Neural cell (in vitro differentiated cells): ENCODE measurements at regions not wholly inside any gene's neighbourhood (a gene's known extent, or its start where the extent isn't known, plus 50 kb on each side); places are given as distances from the start of the nearest gene placed in this dataset.

Experiments used
- H2AFZ ChIP-seq: fragments of 200-600, 300-800 bp; sonication (generic), shearing (Covaris generic); 2 replicates; pipeline ENCODE4 v1.6.0; 2014; ENCODE audit warnings: low read depth, mild to moderate bottlenecking, antibody characterized with exemption, low read length, moderate library complexity
- H3F3A ChIP-seq: fragments of 200-600 bp; shearing (Covaris generic); 2 replicates; pipeline ENCODE4 v1.6.1; 2016; ENCODE audit warnings: mild to moderate bottlenecking, moderate library complexity, mixed read lengths, antibody characterized with exemption, low read length; ENCODE audit not compliant: insufficient read depth, poor library complexity, severe bottlenecking
- H3K27ac ChIP-seq: fragments of 200-600, 300-800 bp; sonication (generic), shearing (Covaris generic); 2 replicates; pipeline ENCODE4 v1.5.1; 2014; ENCODE audit warnings: mild to moderate bottlenecking, low read length, moderate library complexity
- H3K27me3 ChIP-seq: fragments of 300-800, 200-600 bp; sonication (generic), shearing (Covaris generic); 2 replicates; pipeline ENCODE4 v1.6.0; 2014; ENCODE audit warnings: mild to moderate bottlenecking, low read depth, low read length, moderate library complexity; ENCODE audit not compliant: insufficient read depth
- H3K36me3 ChIP-seq: fragments of 300-800, 200-600 bp; sonication (generic), shearing (Covaris generic); 2 replicates; pipeline ENCODE4 v1.5.1; 2014; ENCODE audit warnings: mild to moderate bottlenecking, antibody characterized with exemption, low read length, moderate library complexity; ENCODE audit not compliant: insufficient read depth
- H3K4me2 ChIP-seq: fragments of 300-800, 200-600 bp; sonication (generic), shearing (Covaris generic); 2 replicates; pipeline ENCODE4 v1.6.0; 2014; ENCODE audit warnings: mild to moderate bottlenecking, low read length
- H3K4me3 ChIP-seq: fragments of 300-800, 200-600 bp; sonication (generic), shearing (Covaris generic); 2 replicates; pipeline ENCODE4 v1.5.1; 2014; ENCODE audit warnings: mild to moderate bottlenecking, low read length, moderate library complexity
- H3K79me2 ChIP-seq: fragments of 200-600 bp; shearing (Covaris generic); replicated peaks from 2 replicates; pipeline ENCODE4 v1.6.0; 2014; ENCODE audit warnings: mild to moderate bottlenecking, low read length, moderate library complexity; ENCODE audit not compliant: insufficient read depth
- H3K9ac ChIP-seq: fragments of 300-800, 200-600 bp; sonication (generic), shearing (Covaris generic); 2 replicates; pipeline ENCODE4 v1.6.1; 2016; ENCODE audit warnings: mild to moderate bottlenecking, low read length, mixed read lengths
- H3K9me2 ChIP-seq: fragments of 200-600 bp; shearing (Covaris generic); 2 replicates; pipeline ENCODE4 v1.6.1; 2016; ENCODE audit warnings: mild to moderate bottlenecking, low read length, mixed read lengths; ENCODE audit not compliant: insufficient read depth
- H3K9me3 ChIP-seq: fragments of 200-600, 300-800 bp; sonication (generic), shearing (Covaris generic); 2 replicates; pipeline ENCODE4 v1.6.1; 2016; ENCODE audit warnings: mild to moderate bottlenecking, mixed run types, low read length, moderate library complexity, mixed read lengths
- H4K20me1 ChIP-seq: fragments of 200-600 bp; shearing (Covaris generic); 2 replicates; pipeline ENCODE4 v1.6.1; 2016; ENCODE audit warnings: mild to moderate bottlenecking, mixed run types; ENCODE audit not compliant: insufficient read depth
- EP300 ChIP-seq: fragments of 450-650 bp; conservative IDR thresholded peaks from 2 replicates; pipeline ENCODE4 v1.6.1; 2014; ENCODE audit warnings: antibody characterized with exemption, mild to moderate bottlenecking, moderate library complexity; ENCODE audit not compliant: poor library complexity, severe bottlenecking
- EZH2 ChIP-seq: fragments of 200-600, 300-800 bp; shearing (Covaris generic), sonication (generic); IDR thresholded peaks from 2 replicates; pipeline ENCODE4 v1.6.1; 2014; ENCODE audit warnings: antibody characterized with exemption, low read length, borderline replicate concordance, mild to moderate bottlenecking; ENCODE audit not compliant: insufficient read depth, poor library complexity, severe bottlenecking
- MXI1 ChIP-seq: fragments of 450-650 bp; conservative IDR thresholded peaks from 2 replicates; pipeline ENCODE4 v1.6.1; 2014; ENCODE audit warnings: antibody characterized with exemption, mild to moderate bottlenecking; ENCODE audit not compliant: poor library complexity, severe bottlenecking
- POLR2AphosphoS5 ChIP-seq: IDR thresholded peaks from 2 replicates; pipeline ENCODE4 v1.6.1; 2012
- RAD21 ChIP-seq: fragments of 450-650 bp; conservative IDR thresholded peaks from 2 replicates; pipeline ENCODE4 v1.6.1; 2014; ENCODE audit warnings: antibody characterized with exemption, mild to moderate bottlenecking, moderate library complexity
- SMC3 ChIP-seq: fragments of 450-650 bp; conservative IDR thresholded peaks from 2 replicates; pipeline ENCODE4 v1.6.1; 2014; ENCODE audit warnings: antibody characterized with exemption, mild to moderate bottlenecking, moderate library complexity; ENCODE audit not compliant: poor library complexity
- TAF1 ChIP-seq: IDR thresholded peaks from 2 replicates; pipeline ENCODE4 v1.6.1; 2012; ENCODE audit warnings: low read depth
- TF ChIP-seq, protein P1 (sequence below): fragments of 450-650 bp; IDR thresholded peaks from 2 replicates; pipeline ENCODE4 v1.5.1; 2014; ENCODE audit warnings: antibody characterized with exemption, mild to moderate bottlenecking, moderate library complexity; ENCODE audit not compliant: poor library complexity, severe bottlenecking
- TF ChIP-seq, protein P2 (sequence below): IDR thresholded peaks from 2 replicates; pipeline ENCODE4 v1.6.1; 2012; ENCODE audit warnings: borderline replicate concordance

DNA sequence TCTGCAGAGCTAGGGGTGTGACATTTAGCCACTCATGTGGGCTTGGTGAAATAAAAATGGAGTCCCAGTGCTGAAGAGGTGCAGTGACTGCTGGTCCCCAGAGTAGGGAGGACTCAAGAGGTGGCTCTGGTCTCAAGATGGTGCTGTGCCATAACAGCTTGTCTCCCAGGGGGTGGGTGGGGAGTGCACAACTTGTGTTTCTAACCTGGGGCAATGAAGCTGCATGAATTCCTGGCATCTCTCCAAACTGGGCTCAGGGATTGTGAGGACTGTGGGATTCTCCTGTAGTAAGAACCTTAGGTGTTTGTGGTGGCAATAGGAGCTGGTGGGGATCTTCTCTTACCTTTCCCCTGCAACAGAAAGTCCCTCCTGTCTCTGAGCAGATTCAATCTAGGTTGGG lies 278.9 kb upstream of the SFRP2 start:
- H3F3A ChIP-seq, result no peaks in the 10 kb centered on the region
- peaks cover 5% of the 10 kb centered on the region for H3K9me3 ChIP-seq
- H3K9me2 ChIP-seq, result no peaks in the 10 kb centered on the region
- no peak overlapping the region for H3K4me2 ChIP-seq
- no peak overlapping the region for H3K4me3 ChIP-seq
- H4K20me1 ChIP-seq, result no peaks in the 10 kb centered on the region
- H3K36me3 ChIP-seq, result no peaks in the 10 kb centered on the region
- no peaks in the 10 kb centered on the region for H3K79me2 ChIP-seq
- H3K27me3 ChIP-seq, result no peaks in the 10 kb centered on the region
- no peak overlapping the region for H2AFZ ChIP-seq
- no peak overlapping the region for H3K27ac ChIP-seq
- TF ChIP-seq, protein P1, sequence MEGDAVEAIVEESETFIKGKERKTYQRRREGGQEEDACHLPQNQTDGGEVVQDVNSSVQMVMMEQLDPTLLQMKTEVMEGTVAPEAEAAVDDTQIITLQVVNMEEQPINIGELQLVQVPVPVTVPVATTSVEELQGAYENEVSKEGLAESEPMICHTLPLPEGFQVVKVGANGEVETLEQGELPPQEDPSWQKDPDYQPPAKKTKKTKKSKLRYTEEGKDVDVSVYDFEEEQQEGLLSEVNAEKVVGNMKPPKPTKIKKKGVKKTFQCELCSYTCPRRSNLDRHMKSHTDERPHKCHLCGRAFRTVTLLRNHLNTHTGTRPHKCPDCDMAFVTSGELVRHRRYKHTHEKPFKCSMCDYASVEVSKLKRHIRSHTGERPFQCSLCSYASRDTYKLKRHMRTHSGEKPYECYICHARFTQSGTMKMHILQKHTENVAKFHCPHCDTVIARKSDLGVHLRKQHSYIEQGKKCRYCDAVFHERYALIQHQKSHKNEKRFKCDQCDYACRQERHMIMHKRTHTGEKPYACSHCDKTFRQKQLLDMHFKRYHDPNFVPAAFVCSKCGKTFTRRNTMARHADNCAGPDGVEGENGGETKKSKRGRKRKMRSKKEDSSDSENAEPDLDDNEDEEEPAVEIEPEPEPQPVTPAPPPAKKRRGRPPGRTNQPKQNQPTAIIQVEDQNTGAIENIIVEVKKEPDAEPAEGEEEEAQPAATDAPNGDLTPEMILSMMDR, result no peak
- TF ChIP-seq SMC3, result no peak
- no peak for TF ChIP-seq MXI1
- no peak for TF ChIP-seq EZH2
- no peak for TF ChIP-seq EP300
- TF ChIP-seq, protein P2, sequence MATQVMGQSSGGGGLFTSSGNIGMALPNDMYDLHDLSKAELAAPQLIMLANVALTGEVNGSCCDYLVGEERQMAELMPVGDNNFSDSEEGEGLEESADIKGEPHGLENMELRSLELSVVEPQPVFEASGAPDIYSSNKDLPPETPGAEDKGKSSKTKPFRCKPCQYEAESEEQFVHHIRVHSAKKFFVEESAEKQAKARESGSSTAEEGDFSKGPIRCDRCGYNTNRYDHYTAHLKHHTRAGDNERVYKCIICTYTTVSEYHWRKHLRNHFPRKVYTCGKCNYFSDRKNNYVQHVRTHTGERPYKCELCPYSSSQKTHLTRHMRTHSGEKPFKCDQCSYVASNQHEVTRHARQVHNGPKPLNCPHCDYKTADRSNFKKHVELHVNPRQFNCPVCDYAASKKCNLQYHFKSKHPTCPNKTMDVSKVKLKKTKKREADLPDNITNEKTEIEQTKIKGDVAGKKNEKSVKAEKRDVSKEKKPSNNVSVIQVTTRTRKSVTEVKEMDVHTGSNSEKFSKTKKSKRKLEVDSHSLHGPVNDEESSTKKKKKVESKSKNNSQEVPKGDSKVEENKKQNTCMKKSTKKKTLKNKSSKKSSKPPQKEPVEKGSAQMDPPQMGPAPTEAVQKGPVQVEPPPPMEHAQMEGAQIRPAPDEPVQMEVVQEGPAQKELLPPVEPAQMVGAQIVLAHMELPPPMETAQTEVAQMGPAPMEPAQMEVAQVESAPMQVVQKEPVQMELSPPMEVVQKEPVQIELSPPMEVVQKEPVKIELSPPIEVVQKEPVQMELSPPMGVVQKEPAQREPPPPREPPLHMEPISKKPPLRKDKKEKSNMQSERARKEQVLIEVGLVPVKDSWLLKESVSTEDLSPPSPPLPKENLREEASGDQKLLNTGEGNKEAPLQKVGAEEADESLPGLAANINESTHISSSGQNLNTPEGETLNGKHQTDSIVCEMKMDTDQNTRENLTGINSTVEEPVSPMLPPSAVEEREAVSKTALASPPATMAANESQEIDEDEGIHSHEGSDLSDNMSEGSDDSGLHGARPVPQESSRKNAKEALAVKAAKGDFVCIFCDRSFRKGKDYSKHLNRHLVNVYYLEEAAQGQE, result no peak
- no peak for TF ChIP-seq TAF1
- TF ChIP-seq POLR2AphosphoS5, result no peak
- no peak for TF ChIP-seq RAD21
- no peak overlapping the region for H3K9ac ChIP-seq

DNA sequence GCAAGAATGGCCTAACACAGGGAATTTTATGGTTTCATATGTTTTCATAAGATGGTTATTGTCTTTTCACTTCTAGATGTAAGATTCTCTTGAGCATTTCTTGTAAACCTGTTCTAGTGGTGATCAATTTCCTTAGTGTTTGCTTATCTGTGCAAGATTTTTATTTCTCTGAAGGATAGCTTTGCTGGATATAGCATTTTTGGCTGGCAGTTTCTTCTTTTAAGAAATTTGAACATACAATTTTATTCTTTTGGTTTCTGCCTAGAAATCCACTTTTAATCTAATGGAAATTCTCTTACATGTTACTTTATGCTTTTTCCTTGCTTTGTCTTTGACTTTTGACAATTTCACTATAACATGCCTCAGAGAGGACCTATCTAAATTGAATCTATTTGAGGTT lies 276.5 kb upstream of the SFRP2 start:
- H3K4me2 ChIP-seq, result no peak overlapping the region
- H3K27me3 ChIP-seq, result no peaks in the 10 kb centered on the region

More for the DNA sequence above, 276.5 kb upstream of the SFRP2 start:
- no peak overlapping the region for H3K27ac ChIP-seq
- no peaks in the 10 kb centered on the region for H3K36me3 ChIP-seq
- H3K79me2 ChIP-seq, result no peaks in the 10 kb centered on the region
- peaks cover 5% of the 10 kb centered on the region for H3K9me3 ChIP-seq
- H3K9me2 ChIP-seq, result no peaks in the 10 kb centered on the region
- no peak for TF ChIP-seq EP300
- no peak for TF ChIP-seq MXI1
- TF ChIP-seq, protein P1, result no peak
- TF ChIP-seq POLR2AphosphoS5, result no peak
- TF ChIP-seq RAD21, result no peak
- no peak for TF ChIP-seq EZH2
- TF ChIP-seq SMC3, result no peak
- TF ChIP-seq, protein P2, result no peak
- no peak for TF ChIP-seq TAF1
- no peak overlapping the region for H3K9ac ChIP-seq
- H3K4me3 ChIP-seq, result no peak overlapping the region
- no peaks in the 10 kb centered on the region for H3F3A ChIP-seq
- no peak overlapping the region for H2AFZ ChIP-seq
- no peaks in the 10 kb centered on the region for H4K20me1 ChIP-seq
